Hematopoietic multipotent progenitor cell treated with erythropoietin and hydrocortisone succinate and interleukin-3 and kit ligand, for 15 days (in vitro differentiated cells): ENCODE measurements at regions not wholly inside any gene's neighbourhood (a gene's known extent, or its start where the extent isn't known, plus 50 kb on each side); places are given as distances from the start of the nearest gene placed in this dataset.

ENCODE experiments used
- DNase-seq: peaks from one replicate; pipeline ENCODE4 v3.0.0-alpha.2; 2015; ENCODE audit warnings: low spot score

DNA sequence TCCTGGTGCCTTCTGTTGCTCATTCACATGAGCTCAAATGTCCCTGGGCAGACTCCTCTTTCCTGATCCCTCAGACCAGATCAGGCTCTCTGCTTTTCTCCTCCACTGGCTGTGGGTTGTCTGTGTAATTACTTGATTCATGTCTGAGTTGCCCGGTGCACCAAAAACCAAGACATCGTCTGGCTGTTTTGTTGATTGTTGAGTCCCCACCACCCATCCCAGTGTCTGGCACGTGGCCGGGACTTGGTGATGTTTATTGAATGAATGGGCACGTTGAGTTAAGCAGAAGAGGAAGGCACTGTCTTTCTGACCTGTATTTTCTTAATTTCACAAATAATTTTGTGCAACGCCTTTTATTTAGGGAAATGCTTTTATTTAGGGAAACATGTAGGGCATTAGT is 499.1 kb upstream of the HS6ST1 start:
- DNase-seq, result no peak

DNA sequence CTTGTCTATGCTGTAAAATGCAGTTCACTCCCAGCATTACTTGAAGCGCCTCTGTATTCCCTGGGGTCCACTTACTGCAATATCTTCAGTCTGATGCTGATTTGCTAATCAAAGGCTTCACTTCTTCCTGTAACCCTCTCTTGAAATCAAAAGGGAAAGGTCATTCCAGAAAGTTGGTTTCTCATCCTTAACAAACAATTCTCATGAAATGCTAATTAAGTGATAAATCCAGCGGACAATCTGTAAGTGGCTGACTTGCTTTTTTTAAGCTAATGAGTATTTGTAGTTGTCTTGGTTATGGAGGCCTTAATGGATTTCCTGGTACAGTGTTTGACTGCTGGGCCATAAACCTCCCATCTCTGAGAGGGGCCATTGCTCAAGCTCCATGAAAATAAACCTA is 499.6 kb upstream of the HS6ST1 start:
- no peak for DNase-seq

DNA sequence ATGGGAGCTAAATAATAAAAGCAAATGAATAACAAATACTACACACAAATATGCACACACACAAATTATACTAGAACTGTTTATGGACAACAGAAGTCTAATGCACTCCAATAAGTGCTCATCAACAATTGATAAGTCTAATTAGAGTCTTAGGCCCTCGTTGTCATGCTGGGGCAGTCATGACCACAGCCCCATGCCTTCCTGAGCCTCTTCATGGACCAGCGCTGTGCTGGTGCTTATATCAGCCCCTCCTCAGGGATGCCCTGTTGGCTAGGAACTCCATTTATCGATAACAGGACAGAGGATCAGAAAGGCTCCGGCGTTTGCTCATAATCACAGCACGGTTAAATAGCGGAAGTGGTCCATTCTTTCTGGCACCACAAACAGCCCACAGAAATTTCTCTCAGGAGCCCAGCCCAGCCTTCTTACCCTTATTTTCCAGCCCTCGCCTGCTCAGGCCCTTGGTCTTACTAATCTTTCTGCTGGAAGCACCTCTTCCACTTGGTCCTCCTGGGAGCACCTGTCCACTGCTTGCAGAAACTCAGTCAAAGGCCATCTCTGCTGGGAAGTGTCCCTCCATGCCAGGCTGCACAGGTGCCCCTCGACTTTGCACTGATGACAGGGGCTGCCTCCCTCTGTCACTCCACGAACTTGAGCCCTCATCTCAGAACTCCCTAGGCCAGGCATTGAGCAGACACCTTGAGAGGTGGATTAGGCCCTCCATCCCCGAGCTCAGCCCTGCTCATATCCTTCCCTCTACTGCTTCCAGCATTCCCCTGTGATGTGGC is 500.2 kb upstream of the HS6ST1 start:
- DNase-seq, result no peak

DNA sequence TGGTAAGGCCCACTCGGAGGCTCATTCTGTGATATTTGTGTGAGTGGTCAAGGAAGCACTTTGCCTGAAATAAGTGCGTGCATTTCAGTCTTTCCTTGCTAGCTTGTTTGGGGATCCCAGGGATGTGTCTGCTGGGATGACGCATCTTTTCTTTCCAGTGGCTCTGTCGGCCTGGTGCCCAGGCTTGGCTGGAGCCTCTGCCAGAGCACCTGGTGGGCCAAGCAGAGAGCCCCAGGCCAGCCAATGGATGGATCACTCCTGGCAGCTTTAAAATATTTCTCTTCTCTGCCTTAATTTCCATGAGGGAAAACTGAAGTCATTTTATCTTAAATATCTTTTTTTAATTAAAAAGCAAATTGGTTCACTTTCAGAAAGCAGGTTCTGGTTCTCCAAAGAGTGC is 501.8 kb upstream of the HS6ST1 start:
- DNase-seq, result no peak

DNA sequence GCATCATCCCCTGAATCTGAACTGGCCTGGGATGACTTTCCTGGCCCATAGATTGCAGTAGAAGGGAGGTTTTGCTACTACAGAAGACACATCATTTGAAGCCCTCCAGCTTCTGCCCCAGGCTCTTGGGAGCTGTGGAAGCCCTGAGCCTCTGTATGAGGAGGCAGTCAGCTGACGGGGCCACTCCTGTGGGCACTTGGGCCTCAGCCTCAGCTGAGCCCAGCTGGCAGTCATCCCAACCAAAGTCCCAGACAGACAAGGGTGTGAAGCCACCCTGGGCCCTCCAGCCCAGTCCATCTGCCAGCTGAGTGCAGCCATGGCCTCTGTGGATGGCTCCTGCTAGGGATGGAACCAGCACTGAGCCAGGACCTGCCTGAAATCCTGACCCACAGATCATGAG is 502.3 kb upstream of the HS6ST1 start:
- no peak for DNase-seq

DNA sequence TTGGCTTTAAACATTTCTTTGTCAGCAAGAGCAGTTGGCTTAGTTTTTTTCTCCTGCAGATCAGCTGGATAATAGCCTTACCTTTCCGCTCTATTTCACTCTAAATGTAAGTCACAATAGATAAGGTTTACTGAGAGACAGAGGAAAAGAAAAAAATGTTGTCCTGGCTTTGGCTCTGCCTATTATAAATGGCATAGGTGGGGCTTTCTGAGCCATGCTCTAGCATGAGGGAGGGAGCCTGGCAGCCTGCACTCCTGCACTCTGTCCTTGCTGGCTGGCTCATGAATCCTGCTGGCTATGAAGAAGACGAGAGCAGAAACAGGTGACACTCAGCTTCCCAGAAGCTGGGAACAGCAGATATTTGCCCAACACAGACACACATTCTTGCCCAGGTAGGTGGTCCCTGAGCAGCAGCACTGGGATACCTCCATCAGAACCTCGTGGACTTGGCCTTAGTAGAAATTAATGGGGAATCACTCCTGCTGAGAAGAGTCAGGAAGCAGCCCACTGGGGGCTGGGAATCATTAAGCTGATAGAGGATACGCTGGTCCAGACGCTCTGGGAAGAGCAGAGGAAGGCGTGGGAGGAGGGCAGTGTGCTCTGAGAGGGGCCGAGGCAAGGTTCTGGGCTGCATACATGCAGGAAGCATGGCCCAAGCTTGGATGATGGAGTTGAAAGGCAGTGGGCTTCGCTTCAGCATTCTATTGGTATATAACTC is 514.4 kb upstream of the HS6ST1 start:
- DNase-seq, result no peak

DNA sequence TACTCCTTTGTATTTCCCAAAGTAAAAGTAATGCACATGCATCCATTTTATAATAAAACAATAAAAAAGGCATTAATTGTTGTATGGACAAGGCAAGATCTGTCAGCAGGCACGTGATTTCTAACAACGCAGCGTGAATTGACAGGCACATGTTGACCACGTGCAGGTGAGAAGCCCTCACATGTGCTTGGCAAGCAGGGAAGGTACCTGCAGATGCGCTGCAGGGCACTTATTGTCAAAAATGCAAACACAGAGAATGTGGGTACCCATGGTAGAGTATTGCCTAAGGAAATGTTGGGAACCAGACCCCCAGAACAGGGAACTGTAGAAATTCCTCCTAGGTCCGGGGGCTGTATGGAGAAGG is 515.0 kb upstream of the HS6ST1 start:
- DNase-seq, result no peak

DNA sequence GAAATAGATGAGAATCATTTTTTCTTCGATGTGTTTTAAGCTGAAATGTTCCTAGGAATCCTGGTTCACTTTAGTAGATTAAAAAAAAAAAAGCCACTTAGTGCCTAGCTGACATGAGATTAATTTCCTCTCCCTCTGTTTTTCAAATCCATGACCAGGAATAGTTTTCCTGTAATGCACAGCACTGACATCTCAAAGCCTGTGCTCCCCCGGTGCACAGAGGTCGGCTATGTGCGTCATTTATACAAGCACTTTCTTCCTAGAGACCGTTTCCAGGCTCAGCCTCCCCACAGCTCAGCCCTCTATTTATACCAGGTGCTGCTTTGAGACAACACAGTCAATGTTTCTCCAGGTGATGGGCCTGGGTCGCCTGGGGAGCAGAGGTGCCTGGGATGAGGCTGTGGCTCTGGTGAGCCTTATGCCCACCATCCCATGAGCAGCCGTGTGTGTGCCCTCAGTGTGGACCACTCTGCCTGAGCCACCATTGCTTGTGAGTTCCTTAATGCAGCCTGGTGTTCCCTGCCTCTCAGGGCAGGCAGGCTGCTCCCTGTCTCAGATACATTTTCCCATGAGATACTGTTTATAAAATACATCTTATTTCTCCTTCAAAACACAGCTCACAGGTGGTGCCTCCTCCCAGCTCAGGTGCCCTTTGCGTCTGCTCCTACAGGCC is 515.7 kb upstream of the HS6ST1 start:
- DNase-seq, result no peak

DNA sequence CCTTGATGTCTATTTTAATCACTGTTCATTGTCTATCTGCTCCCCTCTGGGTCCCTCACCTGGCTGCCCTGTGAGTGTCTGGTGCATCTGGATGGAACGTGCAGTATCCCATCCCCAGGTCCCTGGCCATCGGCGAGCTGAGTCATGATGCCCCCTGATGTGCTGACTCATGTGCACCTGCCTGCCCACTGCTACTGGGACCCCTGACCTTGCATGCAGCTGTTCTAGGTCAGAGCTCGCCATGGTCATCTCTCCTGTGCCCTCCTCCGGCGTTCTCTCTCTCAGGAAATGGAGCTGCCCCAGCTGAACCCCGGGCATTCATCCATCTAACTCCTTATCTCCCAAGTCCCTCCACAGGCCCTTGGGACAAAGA is 516.2 kb upstream of the HS6ST1 start:
- DNase-seq, result no peak

DNA sequence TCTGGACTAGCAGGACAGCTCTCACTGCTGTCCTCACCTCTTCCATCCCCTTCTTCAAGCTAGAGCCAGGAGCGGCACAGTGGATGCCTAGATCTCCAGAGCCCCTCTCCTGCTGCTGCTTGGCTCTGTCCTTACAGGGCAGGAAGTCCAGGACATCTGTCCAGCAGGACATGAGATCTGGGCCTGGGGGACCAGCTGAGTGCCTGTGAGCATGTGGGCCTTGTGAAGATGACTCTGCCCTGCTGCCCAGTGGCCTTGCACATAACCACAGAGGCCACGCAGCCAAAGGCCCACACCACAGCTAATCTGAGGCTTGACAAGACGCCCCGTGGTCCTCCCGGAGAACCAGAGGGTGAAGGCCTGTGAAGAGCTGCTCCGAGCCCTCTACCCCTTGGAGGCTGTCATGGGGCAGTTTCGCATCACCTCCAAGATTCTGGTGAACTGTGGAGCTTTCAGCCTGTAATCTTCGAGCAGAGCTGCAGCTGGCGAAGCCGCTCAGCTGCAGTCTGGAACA is 516.7 kb upstream of the HS6ST1 start:
- DNase-seq, result no peak

DNA sequence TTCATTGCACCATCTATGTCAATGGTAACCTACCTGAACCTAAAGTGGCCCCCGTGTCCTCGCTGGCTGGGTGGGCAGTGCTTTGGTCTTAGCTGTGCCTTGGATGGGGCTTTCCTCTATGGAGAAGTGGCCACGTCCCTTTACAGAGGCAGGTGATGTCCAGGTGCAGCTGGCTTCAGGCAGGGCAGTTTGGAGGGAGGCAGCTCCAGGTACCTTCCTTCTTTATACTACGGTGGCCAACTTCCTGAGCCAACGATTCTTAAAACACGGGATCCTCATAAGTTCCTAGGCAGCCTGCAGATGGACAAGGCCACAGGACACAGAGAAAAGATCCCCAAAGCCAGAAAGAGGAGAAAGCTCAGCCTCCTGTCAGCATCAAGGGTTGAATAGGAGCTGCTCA is 517.3 kb upstream of the HS6ST1 start:
- no peak for DNase-seq

DNA sequence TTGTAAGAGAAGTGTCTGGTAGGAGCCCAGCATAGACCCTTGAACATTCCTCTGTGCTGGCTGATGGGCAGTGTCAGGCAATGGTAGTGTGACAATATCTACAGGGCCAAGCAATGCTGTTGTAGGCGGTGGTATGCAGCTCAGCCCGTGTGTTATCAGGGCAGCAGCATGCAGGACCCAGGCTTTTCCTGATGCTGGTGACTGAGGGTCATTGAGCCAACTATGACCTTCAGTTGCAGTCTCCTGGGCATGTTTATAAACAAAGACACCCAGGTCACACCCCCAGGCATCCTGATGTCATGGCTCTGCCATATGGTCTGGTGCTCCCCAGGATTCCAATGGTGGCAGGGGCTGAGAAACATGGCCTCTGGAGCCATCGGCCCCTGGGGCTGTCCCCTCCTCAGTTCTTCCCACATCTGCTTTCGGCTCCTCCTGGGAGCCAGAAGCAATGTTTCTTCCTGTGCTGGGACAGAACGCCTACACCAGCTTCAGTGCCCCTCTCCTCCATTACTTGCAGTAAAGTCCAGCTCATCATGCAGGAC is 518.0 kb upstream of the HS6ST1 start:
- DNase-seq, result no peak

DNA sequence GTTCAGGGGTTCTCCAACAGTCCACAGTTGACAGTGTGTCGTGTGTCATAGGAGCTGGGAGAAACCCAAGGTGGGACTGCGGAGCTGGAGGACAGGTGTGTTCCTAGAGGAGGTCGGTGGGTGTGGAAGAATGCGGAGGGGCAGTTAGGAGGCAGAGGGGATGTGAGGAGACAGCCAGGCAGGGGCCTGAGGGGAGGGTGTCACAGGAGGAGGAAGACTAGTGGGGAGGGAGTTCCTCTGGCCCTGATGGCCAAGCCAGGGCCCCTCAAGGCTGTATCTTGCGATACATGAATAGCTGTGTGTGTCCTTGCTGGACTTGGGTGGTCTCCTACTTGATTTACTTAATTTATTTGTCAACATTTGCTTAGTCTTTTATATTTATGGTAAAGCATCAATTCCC is 519.6 kb upstream of the HS6ST1 start:
- DNase-seq, result no peak

DNA sequence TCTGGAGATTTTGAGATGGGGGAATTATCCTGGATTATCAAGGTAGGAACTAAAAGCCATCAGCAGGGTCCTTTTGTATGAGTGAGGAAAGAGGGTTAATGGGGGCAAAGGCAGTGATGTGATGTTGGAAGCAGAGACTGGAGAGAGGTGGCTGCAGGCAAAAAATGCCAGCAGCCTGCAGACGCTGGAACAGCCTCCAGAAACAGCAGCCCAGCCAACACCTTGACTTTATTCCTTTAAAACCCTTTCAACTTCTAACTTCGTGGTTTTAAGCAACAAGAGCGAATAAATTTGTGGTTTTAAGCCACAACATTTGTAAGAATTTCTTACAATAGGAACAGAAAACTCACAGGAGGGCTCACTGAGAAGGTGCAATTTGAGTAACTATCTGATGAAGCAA is 523.1 kb upstream of the HS6ST1 start:
- no peak for DNase-seq

DNA sequence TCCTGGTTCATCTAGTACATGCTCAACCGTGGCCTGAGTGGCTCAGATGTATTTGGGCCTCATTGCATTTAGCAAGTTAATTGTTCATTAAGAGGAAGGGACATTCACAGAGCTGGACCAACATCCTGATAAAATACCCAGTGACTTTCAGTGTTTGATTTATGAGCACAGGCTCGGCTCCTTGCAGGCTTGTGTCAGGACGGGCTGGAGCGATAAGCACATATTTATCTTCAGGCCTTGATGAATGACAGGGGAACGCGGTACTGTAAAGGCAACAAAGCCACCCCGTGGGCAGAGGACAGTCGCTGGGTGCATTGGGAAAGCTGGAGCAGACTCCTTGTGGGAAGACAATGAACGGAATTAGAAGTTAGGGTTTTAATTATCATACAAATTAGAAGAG is 548.6 kb upstream of the HS6ST1 start:
- DNase-seq, result no peak

DNA sequence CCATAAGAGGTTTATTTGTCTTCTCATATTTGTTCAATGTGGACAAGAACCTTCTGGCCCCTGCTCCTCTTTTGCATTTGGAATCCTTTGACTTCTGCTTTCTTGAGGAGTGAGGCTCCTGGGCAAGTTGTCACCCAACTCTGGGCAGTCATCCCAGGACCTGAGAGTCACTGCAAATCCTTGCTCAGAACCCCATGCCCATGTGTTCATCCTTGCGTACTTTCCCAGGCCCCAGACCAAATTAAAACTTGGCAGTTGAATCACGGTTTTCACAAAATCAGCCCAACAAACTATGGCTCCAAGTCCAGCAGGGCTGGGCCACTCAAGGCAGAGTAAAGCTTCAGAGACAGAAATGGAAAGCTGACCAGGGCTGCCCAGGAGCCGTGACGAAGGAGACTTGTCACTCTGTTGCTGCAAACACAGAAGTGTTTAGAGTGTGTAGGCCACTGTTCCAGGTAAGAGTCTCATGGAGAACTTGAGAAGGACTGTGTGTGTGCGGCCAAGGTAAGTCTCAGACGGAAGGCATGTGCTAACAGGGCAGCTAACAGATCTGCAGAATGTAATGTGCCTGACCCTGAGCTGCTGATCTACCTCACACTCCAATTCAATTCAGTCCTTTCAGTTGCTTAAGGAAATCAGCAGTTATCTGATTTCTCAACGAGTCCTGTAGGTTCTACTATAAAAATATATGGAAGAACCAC is 549.4 kb upstream of the HS6ST1 start:
- DNase-seq, result no peak

DNA sequence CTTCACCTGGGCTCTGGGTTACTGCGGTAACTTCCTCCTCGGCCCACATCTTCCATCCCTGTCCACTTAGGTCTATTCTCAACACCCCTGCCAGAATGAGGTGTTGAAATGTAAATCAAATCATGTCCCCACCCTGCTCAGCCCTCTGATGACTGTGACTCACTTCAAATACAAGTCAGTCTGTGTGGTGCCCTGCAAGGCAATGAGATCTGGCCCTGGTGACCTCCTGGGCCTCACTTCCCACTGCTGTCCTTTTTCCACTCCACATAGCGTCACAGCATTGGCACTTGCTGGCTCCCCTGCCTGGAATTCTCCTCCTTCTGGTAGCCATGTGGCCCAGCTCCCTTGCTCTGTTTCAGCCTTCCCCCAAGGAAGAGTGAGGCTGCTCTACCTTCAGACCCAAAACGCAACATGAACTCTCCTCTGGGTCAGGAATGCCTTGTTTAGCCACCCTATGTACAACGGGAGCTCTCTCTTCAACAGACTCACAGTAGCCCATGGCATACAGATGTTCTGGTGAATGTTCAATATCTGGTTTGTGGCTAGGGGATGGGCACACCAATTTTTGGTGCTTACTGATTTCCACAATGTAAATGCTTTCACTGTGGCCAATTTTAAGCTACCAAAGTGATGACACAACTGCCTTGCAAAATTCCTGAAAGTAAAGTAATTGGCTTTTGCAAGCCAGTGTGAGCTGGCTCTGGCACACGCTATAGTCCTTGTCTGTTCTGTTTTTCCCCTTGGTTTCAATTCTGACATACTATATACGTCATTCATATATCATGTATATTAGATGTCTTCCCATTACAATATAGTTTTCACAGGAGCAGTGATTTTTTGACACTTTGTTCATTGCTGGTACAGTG is 550.3 kb upstream of the HS6ST1 start:
- DNase-seq, result no peak

DNA sequence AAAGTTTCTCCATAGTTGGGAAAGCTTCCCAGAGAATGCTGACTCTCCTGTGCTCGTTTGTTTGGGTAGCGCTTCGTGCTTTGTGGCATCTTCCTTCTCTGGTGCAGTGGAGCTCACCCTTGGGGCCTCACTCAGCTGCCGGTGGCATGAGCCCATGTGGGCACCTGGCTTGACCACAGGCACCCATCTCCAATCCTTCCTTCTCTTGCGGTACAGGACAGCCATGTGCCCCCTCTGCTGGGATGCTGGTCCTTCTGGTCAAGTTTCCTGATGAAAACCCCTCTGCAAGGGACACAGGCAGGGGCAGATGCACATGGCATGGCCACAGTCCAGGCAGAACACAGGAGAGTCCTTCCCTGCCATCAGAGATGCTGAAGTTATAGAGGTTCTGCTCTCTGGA is 555.9 kb upstream of the HS6ST1 start:
- no peak for DNase-seq

DNA sequence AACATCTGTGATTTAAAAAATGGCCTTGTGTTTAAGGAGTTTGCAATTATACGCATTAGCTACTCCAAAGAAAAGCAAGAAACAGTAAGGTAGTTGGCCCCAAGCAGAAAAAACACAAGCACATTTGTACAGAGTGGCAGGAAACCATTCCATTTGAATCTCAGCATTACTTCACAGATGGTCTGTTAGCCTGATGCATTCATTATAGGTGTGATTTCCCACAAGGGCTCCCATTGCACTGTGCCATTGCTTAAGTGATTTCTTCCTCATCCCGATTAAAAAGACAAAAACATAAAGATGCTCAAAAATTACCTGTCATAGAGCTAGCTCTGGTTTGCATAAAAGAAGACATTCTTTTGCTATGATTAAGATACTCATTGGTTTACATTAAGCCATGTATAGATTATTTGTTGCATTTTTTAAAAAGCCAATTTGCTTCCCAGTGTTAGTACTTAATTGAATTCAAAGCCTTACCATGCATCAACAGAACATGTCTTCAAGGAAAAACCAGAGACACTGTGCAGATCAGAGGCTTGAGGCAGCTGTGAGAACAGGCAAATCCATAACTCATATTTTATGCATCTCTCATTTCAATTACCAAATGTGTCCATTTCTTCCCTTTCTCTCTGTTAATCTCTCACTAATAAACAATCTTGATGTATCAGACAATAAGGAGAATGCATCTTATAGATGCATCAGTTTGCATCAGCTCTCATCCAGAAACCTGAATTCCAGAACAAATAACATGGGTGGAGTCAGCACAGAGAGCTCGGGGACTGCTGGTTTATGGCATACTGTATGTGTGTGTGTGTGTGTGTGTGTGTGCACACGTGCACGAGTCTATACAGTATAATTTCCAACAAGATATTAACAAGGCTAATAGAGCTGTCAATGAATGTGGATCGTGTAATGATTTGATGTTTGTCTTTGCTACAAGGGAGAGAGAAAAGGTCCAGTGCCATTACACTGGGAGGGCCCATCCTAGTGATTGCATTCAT is 558.6 kb upstream of the HS6ST1 start:
- DNase-seq, result no peak

DNA sequence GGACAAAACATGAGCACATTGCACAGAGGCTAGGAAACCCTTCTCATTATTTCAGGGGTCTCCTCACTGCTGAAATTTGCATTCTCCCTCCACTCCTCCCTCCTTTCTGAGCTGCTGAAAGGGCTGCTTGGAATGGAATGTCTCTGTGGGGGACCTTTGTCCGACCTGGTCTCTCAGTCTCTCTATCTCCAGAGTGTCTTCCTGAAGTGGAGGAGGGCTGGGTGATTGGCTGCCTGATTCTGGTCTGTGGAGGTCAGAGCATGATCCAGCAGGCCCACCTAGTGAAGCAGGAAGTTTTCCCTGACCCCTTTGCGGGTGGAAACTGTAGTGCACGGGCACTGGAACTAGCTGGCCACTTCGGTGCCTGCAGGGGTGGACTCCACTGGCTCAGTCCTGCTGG is 560.5 kb upstream of the HS6ST1 start:
- no peak for DNase-seq
